ENCODE measurements at regions not wholly inside any gene's neighbourhood (a gene's known extent, or its start where the extent isn't known, plus 50 kb on each side); places are given as distances from the start of the nearest gene placed in this dataset.
A peak's percentile ranks its signal among the peaks of the same experiment; 100 is the strongest.
"Not testable (repeated sequence)": the region's sequence is repeated elsewhere in the genome, so short reads cannot be mapped to it uniquely, and the experiment has no call there.

GRCh38 chr3:30452446-30452845, 154.0 kb upstream of the TGFBR2 start:
- no peak for DNase-seq

- no peak for DNase-seq
These were observed 152.9 kb upstream of the TGFBR2 start for GRCh38 chr3:30453360-30454039.

- DNase-seq, result no peak
These were observed 151.8 kb upstream of the TGFBR2 start for GRCh38 chr3:30454636-30455035.

GRCh38 chr3:30455112-30455511, 151.3 kb upstream of the TGFBR2 start:
- not testable (repeated sequence) for DNase-seq

- DNase-seq, result no peak
These were observed 150.6 kb upstream of the TGFBR2 start for GRCh38 chr3:30455840-30456239.

GRCh38 chr3:30456264-30456663, 150.1 kb upstream of the TGFBR2 start:
- no peak for DNase-seq

GRCh38 chr3:30457081-30457480, 149.3 kb upstream of the TGFBR2 start:
- DNase-seq, result no peak

GRCh38 chr3:30457726-30458125, 148.7 kb upstream of the TGFBR2 start:
- DNase-seq, result no peak

- DNase-seq, result no peak
These were observed 147.8 kb upstream of the TGFBR2 start for GRCh38 chr3:30458376-30459171.

- DNase-seq, result no peak
These were observed 145.1 kb upstream of the TGFBR2 start for GRCh38 chr3:30461311-30461710.

- DNase-seq, result no peak
These were observed 143.5 kb upstream of the TGFBR2 start for GRCh38 chr3:30462721-30463470.

GRCh38 chr3:30464381-30464780, 142.0 kb upstream of the TGFBR2 start:
- no peak for DNase-seq

GRCh38 chr3:30465454-30465853, 140.9 kb upstream of the TGFBR2 start:
- no peak for DNase-seq

- DNase-seq, result no peak
These were observed 138.7 kb upstream of the TGFBR2 start for GRCh38 chr3:30467596-30468238.

- no peak for DNase-seq
These were observed 137.3 kb upstream of the TGFBR2 start for GRCh38 chr3:30469133-30469532.

GRCh38 chr3:30470496-30470895, 135.9 kb upstream of the TGFBR2 start:
- no peak for DNase-seq

- DNase-seq, result no peak
These were observed 135.3 kb upstream of the TGFBR2 start for GRCh38 chr3:30471066-30471465.

GRCh38 chr3:30471796-30472489, 134.5 kb upstream of the TGFBR2 start:
- DNase-seq, result no peak

- no peak for DNase-seq
These were observed 132.9 kb upstream of the TGFBR2 start for GRCh38 chr3:30473374-30474051.

GRCh38 chr3:30474371-30474770, 132.0 kb upstream of the TGFBR2 start:
- no peak for DNase-seq

- DNase-seq, result peak in 1 of 2 experiments; percentile 24
These were observed 131.2 kb upstream of the TGFBR2 start for GRCh38 chr3:30475038-30475808.

Data from activated CD4-positive, alpha-beta T cell treated with anti-CD3 and anti-CD28 coated beads, Interleukin-2, amount 50 U/mL, for 48 hours (primary cell).